ENCODE measurements at regions not wholly inside any gene's neighbourhood (a gene's known extent, or its start where the extent isn't known, plus 50 kb on each side); places are given as distances from the start of the nearest gene placed in this dataset.
"Not testable (repeated sequence)": the region's sequence is repeated elsewhere in the genome, so short reads cannot be mapped to it uniquely, and the experiment has no call there.

- ATAC-seq (ENCODE audit: low read depth) (no peak), DNase-seq (no peak)
- ChIA-PET CTCF (no interaction called here), POLR2A (no interaction called here)
- Histone ChIP-seq H3K36me3 (replicated peaks in 1 of 2; ENCODE audit: control extremely low read depth in 1 of 2, control insufficient read depth in 1 of 2, extremely low read depth in 1 of 2, insufficient read depth in 2 of 2, low read length in 1 of 2) (no peaks in the 10 kb centered on the region), H3K9me3 (ENCODE audit: control extremely low read depth in 1 of 3, control insufficient read depth in 2 of 3, insufficient read depth in 1 of 3, low read length in 2 of 3) (peaks cover 0 to 10% (median 0%) of the 10 kb centered on the region in 3 donors), H2AFZ (ENCODE audit: insufficient read depth, low read depth, low read length, poor library complexity, severe bottlenecking) (no peak overlapping the region), H3K4me3 (ENCODE audit: control extremely low read depth in 1 of 5, extremely low read depth in 1 of 5, insufficient read depth in 1 of 5, low read depth in 2 of 5, low read length in 4 of 5) (no peak overlapping the region), H3K27me3 (replicated peaks in 1 of 4; ENCODE audit: control extremely low read depth in 1 of 4, control insufficient read depth in 3 of 4, insufficient read depth in 4 of 4, low read length in 3 of 4) (no peaks in the 10 kb centered on the region), H3K9ac (ENCODE audit: low read length) (no peak overlapping the region), H3K27ac (ENCODE audit: low read length in 2 of 2) (no peak overlapping the region), H4K20me1 (ENCODE audit: control insufficient read depth, insufficient read depth, low read length, poor library complexity, severe bottlenecking) (no peaks in the 10 kb centered on the region), H3K4me1 (ENCODE audit: control insufficient read depth in 2 of 2, insufficient read depth in 2 of 2, low read length in 2 of 2) (no peaks in the 10 kb centered on the region), H3K79me2 (ENCODE audit: control insufficient read depth, insufficient read depth, low read length) (no peaks in the 10 kb centered on the region), H3K4me2 (replicated peaks; ENCODE audit: low read depth, low read length, poor library complexity, severe bottlenecking) (no peak overlapping the region)
- Mint-ChIP-seq H3K4me1 (no peaks in the 10 kb centered on the region), H3K27me3 (no peaks in the 10 kb centered on the region), H3K27ac (no peak overlapping the region), H3K4me3 (no peak overlapping the region), H3K9me3 (ENCODE audit: insufficient read depth) (no peaks in the 10 kb centered on the region)
- WGBS (ENCODE audit: insufficient coverage), result no CpG with 5 or more reads among the region's 1 CpG
- intact Hi-C loops (cut with micrococcal nuclease), result no loop called here
- TF ChIP-seq EZH2 (IDR thresholded peaks at IDR 0.05; ENCODE audit: borderline replicate concordance, insufficient read depth, low read depth, low read length, poor library complexity, severe bottlenecking) (no peak), CTCF (IDR thresholded peaks at IDR 0.05) (no peak)
These were observed 1070.5 kb downstream of the SI start for GRCh38 chr3:164007765-164008164.

- POLR2A ChIA-PET, result no interaction called here
- Histone ChIP-seq H3K4me2 (replicated peaks; ENCODE audit: low read depth, low read length, poor library complexity, severe bottlenecking) (no peak overlapping the region), H3K27me3 (replicated peaks in 1 of 4; ENCODE audit: control extremely low read depth in 1 of 4, control insufficient read depth in 3 of 4, insufficient read depth in 4 of 4, low read length in 3 of 4) (no peaks in the 10 kb centered on the region), H4K20me1 (ENCODE audit: control insufficient read depth, insufficient read depth, low read length, poor library complexity, severe bottlenecking) (no peaks in the 10 kb centered on the region), H2AFZ (ENCODE audit: insufficient read depth, low read depth, low read length, poor library complexity, severe bottlenecking) (no peak overlapping the region), H3K4me1 (ENCODE audit: control insufficient read depth in 2 of 2, insufficient read depth in 2 of 2, low read length in 2 of 2) (no peaks in the 10 kb centered on the region), H3K79me2 (ENCODE audit: control insufficient read depth, insufficient read depth, low read length) (no peaks in the 10 kb centered on the region), H3K9ac (ENCODE audit: low read length) (no peak overlapping the region), H3K27ac (ENCODE audit: low read length in 2 of 2) (no peak overlapping the region), H3K9me3 (ENCODE audit: control extremely low read depth in 1 of 3, control insufficient read depth in 2 of 3, insufficient read depth in 1 of 3, low read length in 2 of 3) (peaks cover 0 to 16% (median 0%) of the 10 kb centered on the region in 3 donors), H3K4me3 (ENCODE audit: control extremely low read depth in 1 of 5, extremely low read depth in 1 of 5, insufficient read depth in 1 of 5, low read depth in 2 of 5, low read length in 4 of 5) (no peak overlapping the region), H3K36me3 (replicated peaks in 1 of 2; ENCODE audit: control extremely low read depth in 1 of 2, control insufficient read depth in 1 of 2, extremely low read depth in 1 of 2, insufficient read depth in 2 of 2, low read length in 1 of 2) (no peaks in the 10 kb centered on the region)
- 96% methylated on average over 13 of the region's 22 CpGs for WGBS (ENCODE audit: insufficient coverage)
- Mint-ChIP-seq H3K27ac (no peak overlapping the region), H3K4me3 (no peak overlapping the region), H3K9me3 (ENCODE audit: insufficient read depth) (peaks cover 4% of the 10 kb centered on the region), H3K27me3 (no peaks in the 10 kb centered on the region), H3K4me1 (no peaks in the 10 kb centered on the region)
- CTCF ChIA-PET, result no interaction called here
- DNase-seq (no peak), ATAC-seq (ENCODE audit: low read depth) (no peak)
- TF ChIP-seq CTCF (IDR thresholded peaks at IDR 0.05), result no peak
- no peak for TF ChIP-seq EZH2 (IDR thresholded peaks at IDR 0.05; ENCODE audit: borderline replicate concordance, insufficient read depth, low read depth, low read length, poor library complexity, severe bottlenecking)
- intact Hi-C loops (cut with micrococcal nuclease), result no loop called here
These were observed 1074.1 kb downstream of the SI start for GRCh38 chr3:164004205-164004604.

- H3K27ac ChIP-seq (ENCODE audit: low read length in 2 of 2); H3K36me3 ChIP-seq (replicated peaks in 1 of 2; ENCODE audit: control extremely low read depth in 1 of 2, control insufficient read depth in 1 of 2, extremely low read depth in 1 of 2, insufficient read depth in 2 of 2, low read length in 1 of 2); H3K27ac Mint-ChIP-seq; ATAC-seq (ENCODE audit: low read depth); H3K9me3 Mint-ChIP-seq (ENCODE audit: insufficient read depth); POLR2A ChIA-PET; H3K9ac ChIP-seq (ENCODE audit: low read length); H3K4me1 Mint-ChIP-seq; CTCF ChIA-PET; H3K27me3 ChIP-seq (replicated peaks in 1 of 4; ENCODE audit: control extremely low read depth in 1 of 4, control insufficient read depth in 3 of 4, insufficient read depth in 4 of 4, low read length in 3 of 4); H3K27me3 Mint-ChIP-seq; H3K4me2 ChIP-seq (replicated peaks; ENCODE audit: low read depth, low read length, poor library complexity, severe bottlenecking); H3K4me3 ChIP-seq (ENCODE audit: control extremely low read depth in 1 of 5, extremely low read depth in 1 of 5, insufficient read depth in 1 of 5, low read depth in 2 of 5, low read length in 4 of 5); H4K20me1 ChIP-seq (ENCODE audit: control insufficient read depth, insufficient read depth, low read length, poor library complexity, severe bottlenecking); DNase-seq; H2AFZ ChIP-seq (ENCODE audit: insufficient read depth, low read depth, low read length, poor library complexity, severe bottlenecking); intact Hi-C loops (cut with micrococcal nuclease); H3K79me2 ChIP-seq (ENCODE audit: control insufficient read depth, insufficient read depth, low read length); H3K4me3 Mint-ChIP-seq; H3K4me1 ChIP-seq (ENCODE audit: control insufficient read depth in 2 of 2, insufficient read depth in 2 of 2, low read length in 2 of 2): not testable (repeated sequence)
- H3K9me3 ChIP-seq (ENCODE audit: control extremely low read depth in 1 of 3, control insufficient read depth in 2 of 3, insufficient read depth in 1 of 3, low read length in 2 of 3), result peaks cover 0 to 14% (median 0%) of the 10 kb centered on the region in 3 donors
- WGBS (ENCODE audit: insufficient coverage), result 97% methylated on average over 20 of the region's 21 CpGs
These were observed 1075.3 kb downstream of the SI start for GRCh38 chr3:164003016-164003415.

All from B cell (primary cell).